GM12892 (cell line): ENCODE measurements at regions not wholly inside any gene's neighbourhood (a gene's known extent, or its start where the extent isn't known, plus 50 kb on each side); places are given as distances from the start of the nearest gene placed in this dataset.

Source experiments
- POLR2A ChIP-seq: IDR thresholded peaks from 2 replicates; pipeline ENCODE4 v1.6.1; 2011; ENCODE audit warnings: low read depth, low read length, control low read depth
- TAF1 ChIP-seq: IDR thresholded peaks from 2 replicates; pipeline ENCODE4 v1.6.1; 2011; ENCODE audit warnings: low read depth, mild to moderate bottlenecking, control low read depth, low read length, borderline replicate concordance

DNA sequence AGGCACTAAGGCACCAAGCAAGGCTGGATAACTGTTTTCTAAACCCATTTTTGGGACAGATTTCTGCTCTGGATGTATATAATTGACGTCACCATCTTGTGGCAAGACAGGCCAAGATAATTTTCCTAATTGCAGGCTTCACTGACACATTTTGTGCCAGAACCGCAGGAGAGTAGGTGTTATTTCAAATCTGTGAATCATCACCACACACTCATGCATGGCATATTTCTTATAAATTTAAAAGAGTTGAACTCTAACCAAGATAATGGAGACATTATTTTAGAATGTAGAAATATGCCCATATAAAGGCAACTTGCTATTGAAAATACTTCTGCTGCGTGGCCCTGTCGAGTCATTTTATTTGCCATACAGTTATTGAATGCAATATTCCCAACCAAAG lies 68.3 kb upstream of the ACYP2 start:
- TF ChIP-seq TAF1 (no peak), POLR2A (no peak)
